ENCODE measurements at regions not wholly inside any gene's neighbourhood (a gene's known extent, or its start where the extent isn't known, plus 50 kb on each side); places are given as distances from the start of the nearest gene placed in this dataset.
A peak's percentile ranks its signal among the peaks of the same experiment; 100 is the strongest.

- Histone ChIP-seq H3K27ac (no peak overlapping the region), H3K4me3 (no peak overlapping the region), H3K4me1 (replicated peaks in 1 of 2) (peaks cover 0 to under 1% of the 10 kb centered on the region in 2 donors)
- WGBS, 10 experiments: 0 to 88% (median 63%) methylated on average over 2 of the region's 2 CpGs
- ATAC-seq (replicated peaks in 6 of 8): no peak
- in situ Hi-C loops (cut with MboI; ENCODE audit: low pct_unique_long_range_greater_than_20kb in 2 of 9, low sequenced_read_pairs in 9 of 9, unreplicated experiment in 9 of 9): no loop called here
Measured at GRCh38 chr16:77600555-77600954, 121.8 kb upstream of the NUDT7 start.

- peak in 1 of 8 experiments; percentile 27 for ATAC-seq (replicated peaks in 6 of 8)
- in situ Hi-C loops (cut with MboI; ENCODE audit: low pct_unique_long_range_greater_than_20kb in 2 of 9, low sequenced_read_pairs in 9 of 9, unreplicated experiment in 9 of 9): no loop called here
- H3K4me1 ChIP-seq (replicated peaks in 1 of 2): no peaks in the 10 kb centered on the region
- no peak overlapping the region for H3K27ac ChIP-seq
- 20 to 100% (median 54%) methylated on average over 1 to 2 of the region's 2 CpGs; no CpG with 5 or more reads in 2 of the 10 experiments for whole genome bisulfite sequencing, 10 experiments
- H3K4me3 ChIP-seq: no peak overlapping the region
Measured at GRCh38 chr16:77603656-77604055, 118.7 kb upstream of the NUDT7 start.

- Histone ChIP-seq H3K4me3 (no peak overlapping the region), H3K27ac (no peak overlapping the region), H3K4me1 (replicated peaks in 1 of 2) (peaks cover 0 to 4% of the 10 kb centered on the region in 2 donors)
- in situ Hi-C loops (cut with MboI; ENCODE audit: low pct_unique_long_range_greater_than_20kb in 2 of 9, low sequenced_read_pairs in 9 of 9, unreplicated experiment in 9 of 9): no loop called here
- ATAC-seq (replicated peaks in 6 of 8): no peak
- WGBS, 10 experiments: 18 to 100% (median 85%) methylated on average over 1 to 6 of the region's 6 CpGs
Measured at GRCh38 chr16:77610496-77610895, 111.8 kb upstream of the NUDT7 start.

GRCh38 chr16:77611386-77611785 lies 110.9 kb upstream of the NUDT7 start:
- in situ Hi-C loops (cut with MboI; ENCODE audit: low pct_unique_long_range_greater_than_20kb in 2 of 9, low sequenced_read_pairs in 9 of 9, unreplicated experiment in 9 of 9): no loop called here
- Histone ChIP-seq H3K27ac (no peak overlapping the region), H3K4me3 (no peak overlapping the region), H3K4me1 (replicated peaks in 1 of 2) (peaks cover 0 to 9% of the 10 kb centered on the region in 2 donors)
- WGBS, 10 experiments: 0 to 93% (median 58%) methylated on average over 1 to 2 of the region's 2 CpGs; no CpG with 5 or more reads in 3 of the 10 experiments
- no peak for ATAC-seq (replicated peaks in 6 of 8)

- WGBS, 10 experiments: 0 to 93% (median 70%) methylated on average over 2 to 3 of the region's 3 CpGs
Measured at GRCh38 chr16:77612596-77612995, 109.7 kb upstream of the NUDT7 start.

GRCh38 chr16:77613095-77613494 lies 109.2 kb upstream of the NUDT7 start:
- no peak overlapping the region for H3K27ac ChIP-seq
- ATAC-seq (replicated peaks in 6 of 8): no peak
- in situ Hi-C loops (cut with MboI; ENCODE audit: low pct_unique_long_range_greater_than_20kb in 2 of 9, low sequenced_read_pairs in 9 of 9, unreplicated experiment in 9 of 9): no loop called here
- H3K4me1 ChIP-seq (replicated peaks in 1 of 2): peaks cover 0 to 12% of the 10 kb centered on the region in 2 donors
- no peak overlapping the region for H3K4me3 ChIP-seq
- WGBS, 10 experiments: 0 to 100% (median 65%) methylated on average over 1 to 2 of the region's 2 CpGs; no CpG with 5 or more reads in 2 of the 10 experiments

More at GRCh38 chr16:77612596-77612995, 109.7 kb upstream of the NUDT7 start:
- H3K27ac ChIP-seq: no peak overlapping the region
- peaks cover 0 to 9% of the 10 kb centered on the region in 2 donors for H3K4me1 ChIP-seq (replicated peaks in 1 of 2)
- in situ Hi-C loops (cut with MboI; ENCODE audit: low pct_unique_long_range_greater_than_20kb in 2 of 9, low sequenced_read_pairs in 9 of 9, unreplicated experiment in 9 of 9): no loop called here
- no peak overlapping the region for H3K4me3 ChIP-seq
- ATAC-seq (replicated peaks in 6 of 8): no peak

- Histone ChIP-seq H3K27ac (no peak overlapping the region), H3K4me3 (no peak overlapping the region), H3K4me1 (replicated peaks in 1 of 2) (peaks cover 0 to 12% of the 10 kb centered on the region in 2 donors)
- WGBS, 10 experiments: 0 to 92% (median 69%) methylated on average over 1 to 3 of the region's 3 CpGs
- in situ Hi-C loops (cut with MboI; ENCODE audit: low pct_unique_long_range_greater_than_20kb in 2 of 9, low sequenced_read_pairs in 9 of 9, unreplicated experiment in 9 of 9): no loop called here
- peak in 1 of 8 experiments; percentile 77 for ATAC-seq (replicated peaks in 6 of 8)
Measured at GRCh38 chr16:77617553-77617952, 104.8 kb upstream of the NUDT7 start.

- in situ Hi-C loops (cut with MboI; ENCODE audit: low pct_unique_long_range_greater_than_20kb in 2 of 9, low sequenced_read_pairs in 9 of 9, unreplicated experiment in 9 of 9): no loop called here
- no peak for ATAC-seq (replicated peaks in 6 of 8)
- H3K4me1 ChIP-seq (replicated peaks in 1 of 2): peaks cover 0 to 10% of the 10 kb centered on the region in 2 donors
- no peak overlapping the region for H3K27ac ChIP-seq
- 0 to 100% (median 71%) methylated on average over 1 to 5 of the region's 5 CpGs for WGBS, 10 experiments
- no peak overlapping the region for H3K4me3 ChIP-seq
Measured at GRCh38 chr16:77617996-77618395, 104.3 kb upstream of the NUDT7 start.

GRCh38 chr16:77618951-77619350 lies 103.4 kb upstream of the NUDT7 start:
- WGBS, 10 experiments: 0 to 100% (median 69%) methylated on average over 1 to 5 of the region's 5 CpGs
- H3K27ac ChIP-seq: no peak overlapping the region
- in situ Hi-C loops (cut with MboI; ENCODE audit: low pct_unique_long_range_greater_than_20kb in 2 of 9, low sequenced_read_pairs in 9 of 9, unreplicated experiment in 9 of 9): no loop called here

GRCh38 chr16:77624085-77624484 lies 98.2 kb upstream of the NUDT7 start:
- Histone ChIP-seq H3K4me1 (replicated peaks in 1 of 2) (no peaks in the 10 kb centered on the region), H3K27ac (no peak overlapping the region), H3K4me3 (no peak overlapping the region)
- no peak for ATAC-seq (replicated peaks in 6 of 8)
- WGBS, 10 experiments: 32 to 94% (median 70%) methylated on average over 2 to 6 of the region's 9 CpGs
- in situ Hi-C loops (cut with MboI; ENCODE audit: low pct_unique_long_range_greater_than_20kb in 2 of 9, low sequenced_read_pairs in 9 of 9, unreplicated experiment in 9 of 9): no loop called here

More at GRCh38 chr16:77618951-77619350, 103.4 kb upstream of the NUDT7 start:
- no peak overlapping the region for H3K4me3 ChIP-seq
- peaks cover 0 to 10% of the 10 kb centered on the region in 2 donors for H3K4me1 ChIP-seq (replicated peaks in 1 of 2)
- no peak for ATAC-seq (replicated peaks in 6 of 8)

GRCh38 chr16:77636615-77637014 lies 85.7 kb upstream of the NUDT7 start:
- no peak overlapping the region for H3K4me3 ChIP-seq
- ATAC-seq (replicated peaks in 6 of 8): no peak
- in situ Hi-C loops (cut with MboI; ENCODE audit: low pct_unique_long_range_greater_than_20kb in 2 of 9, low sequenced_read_pairs in 9 of 9, unreplicated experiment in 9 of 9): no loop called here
- WGBS, 10 experiments: 67 to 100% (median 85%) methylated on average over 1 to 2 of the region's 3 CpGs; no CpG with 5 or more reads in 7 of the 10 experiments
- no peak overlapping the region for H3K27ac ChIP-seq
- no peaks in the 10 kb centered on the region for H3K4me1 ChIP-seq (replicated peaks in 1 of 2)

GRCh38 chr16:77637940-77638339 lies 84.4 kb upstream of the NUDT7 start:
- in situ Hi-C loops (cut with MboI; ENCODE audit: low pct_unique_long_range_greater_than_20kb in 2 of 9, low sequenced_read_pairs in 9 of 9, unreplicated experiment in 9 of 9): no loop called here
- 10 to 100% (median 80%) methylated on average over 1 to 4 of the region's 6 CpGs; no CpG with 5 or more reads in 1 of the 10 experiments for WGBS, 10 experiments
- no peak overlapping the region for H3K4me3 ChIP-seq
- ATAC-seq (replicated peaks in 6 of 8): no peak
- H3K4me1 ChIP-seq (replicated peaks in 1 of 2): no peaks in the 10 kb centered on the region
- no peak overlapping the region for H3K27ac ChIP-seq

- H3K4me3 ChIP-seq: no peak overlapping the region
- in situ Hi-C loops (cut with MboI; ENCODE audit: low pct_unique_long_range_greater_than_20kb in 2 of 9, low sequenced_read_pairs in 9 of 9, unreplicated experiment in 9 of 9): no loop called here
- 20 to 100% (median 50%) methylated on average over 1 of the region's 5 CpGs; no CpG with 5 or more reads in 6 of the 10 experiments for WGBS, 10 experiments
- no peak for ATAC-seq (replicated peaks in 6 of 8)
- H3K27ac ChIP-seq: no peak overlapping the region
- H3K4me1 ChIP-seq (replicated peaks in 1 of 2): no peaks in the 10 kb centered on the region
Measured at GRCh38 chr16:77643176-77643575, 79.1 kb upstream of the NUDT7 start.

GRCh38 chr16:77645764-77646163 lies 76.5 kb upstream of the NUDT7 start:
- no peak overlapping the region for H3K27ac ChIP-seq
- in situ Hi-C loops (cut with MboI; ENCODE audit: low pct_unique_long_range_greater_than_20kb in 2 of 9, low sequenced_read_pairs in 9 of 9, unreplicated experiment in 9 of 9): no loop called here
- peak in 2 of 8 experiments; percentile 96 to 98 for ATAC-seq (replicated peaks in 6 of 8)
- 0 to 94% (median 79%) methylated on average over 1 to 3 of the region's 3 CpGs for WGBS, 10 experiments
- no peaks in the 10 kb centered on the region for H3K4me1 ChIP-seq (replicated peaks in 1 of 2)
- no peak overlapping the region for H3K4me3 ChIP-seq

Measured in motor neuron (in vitro differentiated cells).